ENCODE measurements at regions not wholly inside any gene's neighbourhood (a gene's known extent, or its start where the extent isn't known, plus 50 kb on each side); places are given as distances from the start of the nearest gene placed in this dataset.

- TF ChIP-seq POLR2AphosphoS5 (IDR thresholded peaks at IDR 0.05; ENCODE audit: low read depth) (no peak), EZH2 (IDR thresholded peaks at IDR 0.05; ENCODE audit: low read depth, unreplicated experiment) (no peak)
- TF ChIP-seq, protein P1, sequence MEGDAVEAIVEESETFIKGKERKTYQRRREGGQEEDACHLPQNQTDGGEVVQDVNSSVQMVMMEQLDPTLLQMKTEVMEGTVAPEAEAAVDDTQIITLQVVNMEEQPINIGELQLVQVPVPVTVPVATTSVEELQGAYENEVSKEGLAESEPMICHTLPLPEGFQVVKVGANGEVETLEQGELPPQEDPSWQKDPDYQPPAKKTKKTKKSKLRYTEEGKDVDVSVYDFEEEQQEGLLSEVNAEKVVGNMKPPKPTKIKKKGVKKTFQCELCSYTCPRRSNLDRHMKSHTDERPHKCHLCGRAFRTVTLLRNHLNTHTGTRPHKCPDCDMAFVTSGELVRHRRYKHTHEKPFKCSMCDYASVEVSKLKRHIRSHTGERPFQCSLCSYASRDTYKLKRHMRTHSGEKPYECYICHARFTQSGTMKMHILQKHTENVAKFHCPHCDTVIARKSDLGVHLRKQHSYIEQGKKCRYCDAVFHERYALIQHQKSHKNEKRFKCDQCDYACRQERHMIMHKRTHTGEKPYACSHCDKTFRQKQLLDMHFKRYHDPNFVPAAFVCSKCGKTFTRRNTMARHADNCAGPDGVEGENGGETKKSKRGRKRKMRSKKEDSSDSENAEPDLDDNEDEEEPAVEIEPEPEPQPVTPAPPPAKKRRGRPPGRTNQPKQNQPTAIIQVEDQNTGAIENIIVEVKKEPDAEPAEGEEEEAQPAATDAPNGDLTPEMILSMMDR (conservative IDR thresholded peaks at IDR 0.05; ENCODE audit: low read depth in 2 of 2), result no peak
Observed at GRCh38 chr9:14006386-14007187, 307.4 kb downstream of the NFIB start.

Measured in GM23338 (cell line).